GM23338 (cell line): ENCODE measurements at regions not wholly inside any gene's neighbourhood (a gene's known extent, or its start where the extent isn't known, plus 50 kb on each side); places are given as distances from the start of the nearest gene placed in this dataset.

ENCODE experiments used
- ATAC-seq: fragments of 200-7000 bp; cut with Tn5 transposase; 3 replicates; pipeline ENCODE4 v1.9.1; 2020
- DNase-seq: peaks from one replicate; pipeline ENCODE4 v3.0.0-alpha.2; 2015; ENCODE audit warnings: low spot score
- H2AFZ ChIP-seq: fragments of 200-600 bp; sonication (generic); 2 replicates; pipeline ENCODE4 v1.8.0; 2016; ENCODE audit warnings: antibody characterized with exemption, mild to moderate bottlenecking, moderate library complexity
- H3F3A ChIP-seq: fragments of 200-600 bp; sonication (generic); replicated peaks from 2 replicates; pipeline ENCODE4 v1.8.0; 2017; ENCODE audit warnings: antibody characterized with exemption, mixed run types, low read depth
- H3K27ac ChIP-seq: fragments of 200-600 bp; sonication (generic); 2 replicates; pipeline ENCODE4 v1.6.1; 2016; ENCODE audit warnings: low read depth
- H3K27me3 ChIP-seq: fragments of 200-600 bp; sonication (generic); 2 replicates; pipeline ENCODE4 v1.8.0; 2016; ENCODE audit warnings: mild to moderate bottlenecking, mixed run types, moderate library complexity; ENCODE audit not compliant: insufficient read depth
- H3K36me3 ChIP-seq: fragments of 200-600 bp; sonication (generic); 2 replicates; pipeline ENCODE4 v1.8.0; 2016; ENCODE audit warnings: mild to moderate bottlenecking; ENCODE audit not compliant: insufficient read depth
- H3K4me1 ChIP-seq: fragments of 200-600 bp; sonication (generic); 2 replicates; pipeline ENCODE4 v1.8.0; 2016; ENCODE audit warnings: mild to moderate bottlenecking, moderate library complexity; ENCODE audit not compliant: insufficient read depth
- H3K4me2 ChIP-seq: fragments of 200-600 bp; sonication (generic); 2 replicates; pipeline ENCODE4 v1.7.1; 2017; ENCODE audit warnings: mixed run types
- H3K4me3 ChIP-seq: fragments of 200-600 bp; sonication (generic); 2 replicates; pipeline ENCODE4 v1.6.1; 2016; ENCODE audit warnings: mixed run types
- H3K79me2 ChIP-seq: fragments of 200-600 bp; sonication (generic); replicated peaks from 2 replicates; pipeline ENCODE4 v1.8.0; 2017; ENCODE audit warnings: mild to moderate bottlenecking; ENCODE audit not compliant: insufficient read depth
- H3K9me2 ChIP-seq: fragments of 200-600 bp; sonication (generic); 2 replicates; pipeline ENCODE4 v1.8.0; 2017; ENCODE audit not compliant: insufficient read depth
- H4K20me1 ChIP-seq: fragments of 200-600 bp; sonication (generic); replicated peaks from 2 replicates; pipeline ENCODE4 v1.8.0; 2017; ENCODE audit warnings: mild to moderate bottlenecking; ENCODE audit not compliant: insufficient read depth
- H3K27ac Mint-ChIP-seq: 2 replicates; pipeline ENCODE4 v1.8.0; 2020; ENCODE audit warnings: inconsistent platforms, mild to moderate bottlenecking, moderate library complexity, mixed read lengths
- H3K27me3 Mint-ChIP-seq: 3 replicates; pipeline ENCODE4 v1.8.0; 2022; ENCODE audit warnings: low read depth, mild to moderate bottlenecking, moderate library complexity, mixed read lengths, inconsistent platforms; ENCODE audit not compliant: insufficient read depth, poor library complexity
- H3K36me3 Mint-ChIP-seq: 3 replicates; pipeline ENCODE4 v1.8.0; 2021; ENCODE audit warnings: low read depth, mild to moderate bottlenecking, inconsistent platforms, moderate library complexity, mixed read lengths
- H3K4me1 Mint-ChIP-seq: 3 replicates; pipeline ENCODE4 v1.8.0; 2020; ENCODE audit warnings: mild to moderate bottlenecking, inconsistent platforms, mixed read lengths
- H3K4me3 Mint-ChIP-seq: 3 replicates; pipeline ENCODE4 v1.8.0; 2021; ENCODE audit warnings: moderate library complexity, mild to moderate bottlenecking, inconsistent platforms, mixed read lengths
- H3K9me3 Mint-ChIP-seq: 3 replicates; pipeline ENCODE4 v1.8.0; 2020; ENCODE audit warnings: moderate library complexity, mild to moderate bottlenecking, inconsistent platforms, mixed read lengths
- CREB1 ChIP-seq: fragments of 250-450 bp; sonication (Bioruptor Pico); IDR thresholded peaks from 2 replicates; pipeline ENCODE4 v1.5.0; 2020; ENCODE audit warnings: low read depth, mild to moderate bottlenecking, moderate library complexity
- CTCF ChIP-seq, 2 experiments: fragments of 200-600 bp in 1 of 2; sonication (generic) in 1 of 2; conservative IDR thresholded peaks; 2 replicates each; pipeline versions ENCODE4 v1.5.1 to v1.6.1; 2016 to 2017; ENCODE audit warnings: antibody characterized with exemption in 2 of 2, low read depth in 2 of 2, mild to moderate bottlenecking in 2 of 2, moderate library complexity in 1 of 2
- ETS1 ChIP-seq: IDR thresholded peaks from 2 replicates; pipeline ENCODE4 v1.6.1; 2016; ENCODE audit warnings: antibody characterized with exemption
- EZH2phosphoT487 ChIP-seq: fragments of 200-600 bp; sonication (generic); IDR thresholded peaks from one replicate; pipeline ENCODE4 v1.8.1; 2018; ENCODE audit warnings: antibody characterized with exemption; ENCODE audit not compliant: unreplicated experiment
- JUNB ChIP-seq: IDR thresholded peaks from one replicate; pipeline ENCODE4 v1.6.1; 2016; ENCODE audit warnings: antibody characterized with exemption; ENCODE audit not compliant: unreplicated experiment
- POLR2AphosphoS5 ChIP-seq: IDR thresholded peaks from 2 replicates; pipeline ENCODE4 v1.6.1; 2016; ENCODE audit warnings: antibody characterized with exemption, low read depth
- STAT1 ChIP-seq: IDR thresholded peaks from one replicate; pipeline ENCODE4 v1.6.1; 2016; ENCODE audit warnings: antibody characterized with exemption; ENCODE audit not compliant: unreplicated experiment
- ZNF114 ChIP-seq: fragments of 250-450 bp; sonication (Bioruptor Pico); IDR thresholded peaks from 2 replicates; pipeline ENCODE4 v1.5.0; 2020; ENCODE audit warnings: mild to moderate bottlenecking, moderate library complexity
- ZNF331 ChIP-seq: fragments of 250-450 bp; sonication (Bioruptor Pico); IDR thresholded peaks from 2 replicates; pipeline ENCODE4 v1.5.0; 2020; ENCODE audit warnings: low read depth, mild to moderate bottlenecking, moderate library complexity
- TF ChIP-seq, protein P1 (sequence below): IDR thresholded peaks from one replicate; pipeline ENCODE4 v1.6.1; 2018; ENCODE audit warnings: antibody characterized with exemption; ENCODE audit not compliant: unreplicated experiment
- TF ChIP-seq, protein P2 (sequence below): fragments of 250-450 bp; sonication (Bioruptor Pico); IDR thresholded peaks from 2 replicates; pipeline ENCODE4 v1.5.0; 2020; ENCODE audit warnings: mild to moderate bottlenecking, moderate library complexity

DNA sequence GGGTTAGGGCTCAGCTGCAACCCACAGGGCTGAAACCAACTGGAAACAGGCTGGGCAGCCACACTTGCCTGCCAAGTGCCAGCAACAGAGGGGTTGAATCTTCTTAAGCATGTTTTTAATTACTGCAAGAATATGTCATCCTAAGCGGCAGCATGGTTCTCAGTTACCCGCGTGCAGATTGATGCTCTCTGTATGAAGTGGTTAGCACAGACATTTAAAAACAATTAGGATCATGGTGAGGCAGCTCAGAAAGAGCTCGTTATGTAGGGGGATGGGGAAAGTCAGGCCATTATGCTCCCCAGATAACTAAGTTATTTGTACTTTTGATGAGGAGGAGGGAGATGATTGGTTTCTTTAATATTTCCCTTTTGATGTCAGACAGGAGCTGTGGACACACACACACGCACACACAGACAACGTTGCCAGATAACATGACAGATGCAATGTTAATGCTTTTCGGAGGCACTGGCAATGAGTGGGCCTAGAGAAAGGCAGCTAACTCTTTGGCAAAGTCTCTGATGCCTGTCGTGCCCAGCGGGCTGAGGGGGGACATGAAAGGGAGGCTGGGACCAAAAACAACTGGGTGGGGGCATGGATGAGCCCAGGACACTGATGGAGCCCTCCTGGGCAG lies 389.7 kb downstream of the NXPE2 start (continued):
- TF ChIP-seq ETS1, result no peak

DNA sequence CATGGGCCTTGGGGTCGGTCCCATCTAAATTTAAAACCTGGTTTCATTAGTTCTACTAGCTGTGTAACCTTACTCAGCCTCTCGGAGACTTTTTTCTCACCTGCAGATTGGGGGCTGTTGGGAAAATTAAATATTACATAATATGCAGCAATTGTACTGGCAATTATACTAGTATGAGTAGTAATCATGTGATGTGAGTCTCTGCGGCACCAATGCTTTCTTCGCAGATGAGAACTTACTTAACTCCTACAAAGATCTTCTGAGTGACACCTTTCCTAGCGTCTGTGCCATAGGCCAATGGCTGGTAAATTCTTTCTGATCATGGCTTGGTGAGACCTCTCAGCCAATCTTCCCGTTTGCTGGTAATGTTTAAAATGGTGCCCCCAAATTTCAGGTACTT lies 391.3 kb downstream of the NXPE2 start:
- H3K9me3 Mint-ChIP-seq, result no peaks in the 10 kb centered on the region
- no peaks in the 10 kb centered on the region for H3K9me2 ChIP-seq
- no peak overlapping the region for H2AFZ ChIP-seq
- H3K36me3 ChIP-seq, result no peaks in the 10 kb centered on the region
- H3K4me1 Mint-ChIP-seq, result peaks cover 2% of the 10 kb centered on the region; the same call in 1 of the 3 replicates
- no peak overlapping the region for H3K4me3 ChIP-seq
- no peaks in the 10 kb centered on the region for H3K27me3 ChIP-seq
- H4K20me1 ChIP-seq, result no peaks in the 10 kb centered on the region
- DNase-seq, result no peak
- no peak overlapping the region for H3K27ac ChIP-seq
- no peaks in the 10 kb centered on the region for H3F3A ChIP-seq
- H3K79me2 ChIP-seq, result no peaks in the 10 kb centered on the region
- no peaks in the 10 kb centered on the region for H3K36me3 Mint-ChIP-seq
- no peak overlapping the region for H3K4me2 ChIP-seq
- ATAC-seq, result no peak
- H3K4me3 Mint-ChIP-seq, result no peak overlapping the region
- no peaks in the 10 kb centered on the region for H3K4me1 ChIP-seq
- no peak overlapping the region for H3K27ac Mint-ChIP-seq
- no peaks in the 10 kb centered on the region for H3K27me3 Mint-ChIP-seq
- TF ChIP-seq EZH2phosphoT487, result no peak
- no peak for TF ChIP-seq ETS1
- TF ChIP-seq, protein P1, sequence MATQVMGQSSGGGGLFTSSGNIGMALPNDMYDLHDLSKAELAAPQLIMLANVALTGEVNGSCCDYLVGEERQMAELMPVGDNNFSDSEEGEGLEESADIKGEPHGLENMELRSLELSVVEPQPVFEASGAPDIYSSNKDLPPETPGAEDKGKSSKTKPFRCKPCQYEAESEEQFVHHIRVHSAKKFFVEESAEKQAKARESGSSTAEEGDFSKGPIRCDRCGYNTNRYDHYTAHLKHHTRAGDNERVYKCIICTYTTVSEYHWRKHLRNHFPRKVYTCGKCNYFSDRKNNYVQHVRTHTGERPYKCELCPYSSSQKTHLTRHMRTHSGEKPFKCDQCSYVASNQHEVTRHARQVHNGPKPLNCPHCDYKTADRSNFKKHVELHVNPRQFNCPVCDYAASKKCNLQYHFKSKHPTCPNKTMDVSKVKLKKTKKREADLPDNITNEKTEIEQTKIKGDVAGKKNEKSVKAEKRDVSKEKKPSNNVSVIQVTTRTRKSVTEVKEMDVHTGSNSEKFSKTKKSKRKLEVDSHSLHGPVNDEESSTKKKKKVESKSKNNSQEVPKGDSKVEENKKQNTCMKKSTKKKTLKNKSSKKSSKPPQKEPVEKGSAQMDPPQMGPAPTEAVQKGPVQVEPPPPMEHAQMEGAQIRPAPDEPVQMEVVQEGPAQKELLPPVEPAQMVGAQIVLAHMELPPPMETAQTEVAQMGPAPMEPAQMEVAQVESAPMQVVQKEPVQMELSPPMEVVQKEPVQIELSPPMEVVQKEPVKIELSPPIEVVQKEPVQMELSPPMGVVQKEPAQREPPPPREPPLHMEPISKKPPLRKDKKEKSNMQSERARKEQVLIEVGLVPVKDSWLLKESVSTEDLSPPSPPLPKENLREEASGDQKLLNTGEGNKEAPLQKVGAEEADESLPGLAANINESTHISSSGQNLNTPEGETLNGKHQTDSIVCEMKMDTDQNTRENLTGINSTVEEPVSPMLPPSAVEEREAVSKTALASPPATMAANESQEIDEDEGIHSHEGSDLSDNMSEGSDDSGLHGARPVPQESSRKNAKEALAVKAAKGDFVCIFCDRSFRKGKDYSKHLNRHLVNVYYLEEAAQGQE, result no peak
- no peak for TF ChIP-seq CTCF (conservative IDR thresholded peaks at IDR 0.05; ENCODE audit: low read depth in 2 of 2)
- no peak for TF ChIP-seq ZNF114 (CRISPR knock-in tag)
- TF ChIP-seq CREB1 (CRISPR knock-in tag), result no peak
- TF ChIP-seq STAT1, result no peak
- TF ChIP-seq, protein P2, sequence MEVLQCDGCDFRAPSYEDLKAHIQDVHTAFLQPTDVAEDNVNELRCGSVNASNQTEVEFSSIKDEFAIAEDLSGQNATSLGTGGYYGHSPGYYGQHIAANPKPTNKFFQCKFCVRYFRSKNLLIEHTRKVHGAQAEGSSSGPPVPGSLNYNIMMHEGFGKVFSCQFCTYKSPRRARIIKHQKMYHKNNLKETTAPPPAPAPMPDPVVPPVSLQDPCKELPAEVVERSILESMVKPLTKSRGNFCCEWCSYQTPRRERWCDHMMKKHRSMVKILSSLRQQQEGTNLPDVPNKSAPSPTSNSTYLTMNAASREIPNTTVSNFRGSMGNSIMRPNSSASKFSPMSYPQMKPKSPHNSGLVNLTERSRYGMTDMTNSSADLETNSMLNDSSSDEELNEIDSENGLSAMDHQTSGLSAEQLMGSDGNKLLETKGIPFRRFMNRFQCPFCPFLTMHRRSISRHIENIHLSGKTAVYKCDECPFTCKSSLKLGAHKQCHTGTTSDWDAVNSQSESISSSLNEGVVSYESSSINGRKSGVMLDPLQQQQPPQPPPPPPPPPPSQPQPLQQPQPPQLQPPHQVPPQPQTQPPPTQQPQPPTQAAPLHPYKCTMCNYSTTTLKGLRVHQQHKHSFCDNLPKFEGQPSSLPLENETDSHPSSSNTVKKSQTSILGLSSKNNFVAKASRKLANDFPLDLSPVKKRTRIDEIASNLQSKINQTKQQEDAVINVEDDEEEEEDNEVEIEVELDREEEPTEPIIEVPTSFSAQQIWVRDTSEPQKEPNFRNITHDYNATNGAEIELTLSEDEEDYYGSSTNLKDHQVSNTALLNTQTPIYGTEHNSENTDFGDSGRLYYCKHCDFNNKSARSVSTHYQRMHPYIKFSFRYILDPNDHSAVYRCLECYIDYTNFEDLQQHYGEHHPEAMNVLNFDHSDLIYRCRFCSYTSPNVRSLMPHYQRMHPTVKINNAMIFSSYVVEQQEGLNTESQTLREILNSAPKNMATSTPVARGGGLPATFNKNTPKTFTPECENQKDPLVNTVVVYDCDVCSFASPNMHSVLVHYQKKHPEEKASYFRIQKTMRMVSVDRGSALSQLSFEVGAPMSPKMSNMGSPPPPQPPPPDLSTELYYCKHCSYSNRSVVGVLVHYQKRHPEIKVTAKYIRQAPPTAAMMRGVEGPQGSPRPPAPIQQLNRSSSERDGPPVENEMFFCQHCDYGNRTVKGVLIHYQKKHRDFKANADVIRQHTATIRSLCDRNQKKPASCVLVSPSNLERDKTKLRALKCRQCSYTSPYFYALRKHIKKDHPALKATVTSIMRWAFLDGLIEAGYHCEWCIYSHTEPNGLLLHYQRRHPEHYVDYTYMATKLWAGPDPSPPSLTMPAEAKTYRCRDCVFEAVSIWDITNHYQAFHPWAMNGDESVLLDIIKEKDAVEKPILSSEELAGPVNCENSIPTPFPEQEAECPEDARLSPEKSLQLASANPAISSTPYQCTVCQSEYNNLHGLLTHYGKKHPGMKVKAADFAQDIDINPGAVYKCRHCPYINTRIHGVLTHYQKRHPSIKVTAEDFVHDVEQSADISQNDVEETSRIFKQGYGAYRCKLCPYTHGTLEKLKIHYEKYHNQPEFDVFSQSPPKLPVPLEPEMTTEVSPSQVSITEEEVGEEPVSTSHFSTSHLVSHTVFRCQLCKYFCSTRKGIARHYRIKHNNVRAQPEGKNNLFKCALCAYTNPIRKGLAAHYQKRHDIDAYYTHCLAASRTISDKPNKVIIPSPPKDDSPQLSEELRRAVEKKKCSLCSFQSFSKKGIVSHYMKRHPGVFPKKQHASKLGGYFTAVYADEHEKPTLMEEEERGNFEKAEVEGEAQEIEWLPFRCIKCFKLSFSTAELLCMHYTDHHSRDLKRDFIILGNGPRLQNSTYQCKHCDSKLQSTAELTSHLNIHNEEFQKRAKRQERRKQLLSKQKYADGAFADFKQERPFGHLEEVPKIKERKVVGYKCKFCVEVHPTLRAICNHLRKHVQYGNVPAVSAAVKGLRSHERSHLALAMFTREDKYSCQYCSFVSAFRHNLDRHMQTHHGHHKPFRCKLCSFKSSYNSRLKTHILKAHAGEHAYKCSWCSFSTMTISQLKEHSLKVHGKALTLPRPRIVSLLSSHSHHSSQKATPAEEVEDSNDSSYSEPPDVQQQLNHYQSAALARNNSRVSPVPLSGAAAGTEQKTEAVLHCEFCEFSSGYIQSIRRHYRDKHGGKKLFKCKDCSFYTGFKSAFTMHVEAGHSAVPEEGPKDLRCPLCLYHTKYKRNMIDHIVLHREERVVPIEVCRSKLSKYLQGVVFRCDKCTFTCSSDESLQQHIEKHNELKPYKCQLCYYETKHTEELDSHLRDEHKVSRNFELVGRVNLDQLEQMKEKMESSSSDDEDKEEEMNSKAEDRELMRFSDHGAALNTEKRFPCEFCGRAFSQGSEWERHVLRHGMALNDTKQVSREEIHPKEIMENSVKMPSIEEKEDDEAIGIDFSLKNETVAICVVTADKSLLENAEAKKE (CRISPR knock-in tag), result no peak
- TF ChIP-seq POLR2AphosphoS5, result no peak
- no peak for TF ChIP-seq ZNF331 (CRISPR knock-in tag)
- TF ChIP-seq JUNB, result no peak
